ENCODE measurements at regions not wholly inside any gene's neighbourhood (a gene's known extent, or its start where the extent isn't known, plus 50 kb on each side); places are given as distances from the start of the nearest gene placed in this dataset.

DNA sequence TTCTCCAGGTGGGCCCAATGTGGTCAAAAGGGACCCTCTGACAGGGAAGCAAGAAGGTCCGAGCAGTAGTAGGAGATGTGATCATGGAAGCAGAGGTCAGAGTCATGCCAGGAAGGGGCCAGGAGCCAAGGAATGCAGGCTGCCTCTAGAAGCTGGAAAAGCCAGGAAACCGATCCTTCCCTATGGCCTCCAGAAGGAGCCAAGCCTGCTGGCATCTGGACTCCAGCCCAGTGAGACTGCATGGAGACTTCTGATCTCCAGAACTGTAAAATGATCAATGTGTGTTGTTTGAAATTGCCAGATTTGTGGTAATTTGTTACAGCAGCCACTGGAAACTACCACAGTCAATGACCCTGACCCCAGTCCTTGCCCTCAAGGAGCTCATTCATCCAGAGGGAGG lies 56.8 kb upstream of the SPATA12 start:
- no peak for TF ChIP-seq EZH2 (optimal IDR thresholded peaks at IDR 0.05; ENCODE audit: low read depth, low read length)
- TF ChIP-seq CTCF (IDR thresholded peaks at IDR 0.05; ENCODE audit: low read length), result no peak
- TF ChIP-seq EZH2phosphoT487 (IDR thresholded peaks at IDR 0.05; ENCODE audit: low read length), result no peak
- DNase-seq, result no peak
- H3K79me2 ChIP-seq (ENCODE audit: low read length), result no peaks in the 10 kb centered on the region
- H3F3A ChIP-seq (ENCODE audit: insufficient read depth, low read length), result no peaks in the 10 kb centered on the region
- H3K4me1 ChIP-seq (ENCODE audit: low read length), result no peaks in the 10 kb centered on the region
- no peaks in the 10 kb centered on the region for H3K36me3 ChIP-seq (replicated peaks; ENCODE audit: insufficient read depth, low read length)
- H4K20me1 ChIP-seq (ENCODE audit: insufficient read depth, low read length), result no peaks in the 10 kb centered on the region
- no peak overlapping the region for H3K4me2 ChIP-seq (ENCODE audit: low read depth, low read length)
- no peak overlapping the region for H3K27ac ChIP-seq (ENCODE audit: low read length)
- H3K9ac ChIP-seq (ENCODE audit: low read length), result no peak overlapping the region
- H3K9me2 ChIP-seq (replicated peaks; ENCODE audit: insufficient read depth, low read length), result no peaks in the 10 kb centered on the region
- no peaks in the 10 kb centered on the region for H3K9me3 ChIP-seq (replicated peaks; ENCODE audit: insufficient read depth, low read length)
- H3K27me3 ChIP-seq (replicated peaks; ENCODE audit: insufficient read depth, low read length), result no peaks in the 10 kb centered on the region
- H3K4me3 ChIP-seq (ENCODE audit: low read length), result no peak overlapping the region
- no peak overlapping the region for H2AFZ ChIP-seq (ENCODE audit: low read length)

GRCh38 chr3:57001356-57001755 lies 59.1 kb upstream of the SPATA12 start:
- Histone ChIP-seq H3K36me3 (replicated peaks; ENCODE audit: insufficient read depth, low read length) (no peaks in the 10 kb centered on the region), H3K27ac (ENCODE audit: low read length) (no peak overlapping the region), H3K9me3 (replicated peaks; ENCODE audit: insufficient read depth, low read length) (no peaks in the 10 kb centered on the region), H3K4me1 (ENCODE audit: low read length) (no peaks in the 10 kb centered on the region), H3K4me3 (ENCODE audit: low read length) (no peak overlapping the region), H4K20me1 (ENCODE audit: insufficient read depth, low read length) (no peaks in the 10 kb centered on the region), H3K79me2 (ENCODE audit: low read length) (no peaks in the 10 kb centered on the region), H3K27me3 (replicated peaks; ENCODE audit: insufficient read depth, low read length) (no peaks in the 10 kb centered on the region), H3K9ac (ENCODE audit: low read length) (no peak overlapping the region), H2AFZ (ENCODE audit: low read length) (no peak overlapping the region), H3K9me2 (replicated peaks; ENCODE audit: insufficient read depth, low read length) (no peaks in the 10 kb centered on the region), H3F3A (ENCODE audit: insufficient read depth, low read length) (no peaks in the 10 kb centered on the region), H3K4me2 (ENCODE audit: low read depth, low read length) (no peak overlapping the region)
- TF ChIP-seq EZH2 (optimal IDR thresholded peaks at IDR 0.05; ENCODE audit: low read depth, low read length), result no peak
- TF ChIP-seq EZH2phosphoT487 (IDR thresholded peaks at IDR 0.05; ENCODE audit: low read length), result no peak
- no peak for TF ChIP-seq CTCF (IDR thresholded peaks at IDR 0.05; ENCODE audit: low read length)
- DNase-seq, result no peak

- Histone ChIP-seq H3K27ac (ENCODE audit: low read length) (no peak overlapping the region), H3K9me3 (replicated peaks; ENCODE audit: insufficient read depth, low read length) (no peaks in the 10 kb centered on the region), H3K27me3 (replicated peaks; ENCODE audit: insufficient read depth, low read length) (no peaks in the 10 kb centered on the region), H3K9me2 (replicated peaks; ENCODE audit: insufficient read depth, low read length) (no peaks in the 10 kb centered on the region), H3F3A (ENCODE audit: insufficient read depth, low read length) (no peaks in the 10 kb centered on the region), H3K9ac (ENCODE audit: low read length) (no peak overlapping the region), H3K36me3 (replicated peaks; ENCODE audit: insufficient read depth, low read length) (no peaks in the 10 kb centered on the region), H2AFZ (ENCODE audit: low read length) (no peak overlapping the region), H3K4me3 (ENCODE audit: low read length) (no peak overlapping the region), H3K4me1 (ENCODE audit: low read length) (no peaks in the 10 kb centered on the region), H3K4me2 (ENCODE audit: low read depth, low read length) (no peak overlapping the region), H4K20me1 (ENCODE audit: insufficient read depth, low read length) (no peaks in the 10 kb centered on the region), H3K79me2 (ENCODE audit: low read length) (no peaks in the 10 kb centered on the region)
- TF ChIP-seq EZH2 (optimal IDR thresholded peaks at IDR 0.05; ENCODE audit: low read depth, low read length), result no peak
- TF ChIP-seq EZH2phosphoT487 (IDR thresholded peaks at IDR 0.05; ENCODE audit: low read length), result no peak
- no peak for TF ChIP-seq CTCF (IDR thresholded peaks at IDR 0.05; ENCODE audit: low read length)
- no peak for DNase-seq
Measured at GRCh38 chr3:57000012-57000411, 60.5 kb upstream of the SPATA12 start.

Data from MM.1S (cell line).